A673 (cell line): ENCODE measurements at regions not wholly inside any gene's neighbourhood (a gene's known extent, or its start where the extent isn't known, plus 50 kb on each side); places are given as distances from the start of the nearest gene placed in this dataset.

Experiments
- BruUV-seq: library from RNA; stranded (reverse); fragments of 400-500 nt; replicated peaks from 2 replicates; lab custom pipeline; 2021; lab: Mats Ljungman, UMichigan
- CTCF ChIA-PET: fragments of 300-600 bp; sonication (Branson Sonifier 250); formaldehyde crosslinking; loops from one replicate; lab custom pipeline; 2022; ENCODE audit warnings: antibody characterized with exemption; lab: Charles Lee
- POLR2A ChIA-PET: fragments of 300-600 bp; sonication (Branson Sonifier 250); formaldehyde crosslinking; loops from one replicate; lab custom pipeline; 2022; ENCODE audit warnings: antibody characterized with exemption; ENCODE audit not compliant: low non-redundant PET; lab: Charles Lee
- DNase-seq: peaks from one replicate; pipeline ENCODE4 v3.0.0-alpha.2; 2015; ENCODE audit warnings: low spot score
- H3K27ac ChIP-seq: fragments of 200-600 bp; sonication (generic); 2 replicates; pipeline ENCODE4 v1.5.1; 2016; ENCODE audit warnings: mixed run types, low read depth, mild to moderate bottlenecking, mixed read lengths, antibody characterized with exemption, low read length; ENCODE audit not compliant: poor library complexity, severe bottlenecking
- H3K27me3 ChIP-seq: fragments of 200-600 bp; sonication (generic); replicated peaks from 2 replicates; pipeline ENCODE4 v1.6.1; 2017; ENCODE audit warnings: mixed run types, low read depth, mild to moderate bottlenecking, mixed read lengths, antibody characterized with exemption, low read length; ENCODE audit not compliant: insufficient read depth, poor library complexity
- H3K36me3 ChIP-seq: fragments of 200-600 bp; sonication (generic); 2 replicates; pipeline ENCODE4 v1.6.1; 2016; ENCODE audit warnings: mixed run types, mild to moderate bottlenecking, mixed read lengths, antibody characterized with exemption, low read length; ENCODE audit not compliant: insufficient read depth, poor library complexity, severe bottlenecking
- H3K4me1 ChIP-seq: fragments of 200-600 bp; sonication (generic); 2 replicates; pipeline ENCODE4 v1.6.1; 2017; ENCODE audit warnings: mixed run types, mild to moderate bottlenecking, mixed read lengths, antibody characterized with exemption, low read length; ENCODE audit not compliant: insufficient read depth, poor library complexity, severe bottlenecking
- H3K4me3 ChIP-seq: fragments of 200-600 bp; sonication (generic); 2 replicates; pipeline ENCODE4 v1.5.1; 2016; ENCODE audit warnings: low read depth, mixed run types, mild to moderate bottlenecking, mixed read lengths, low read length; ENCODE audit not compliant: poor library complexity, severe bottlenecking
- H3K9me3 ChIP-seq: fragments of 200-600 bp; sonication (generic); 2 replicates; pipeline ENCODE4 v1.6.1; 2016; ENCODE audit warnings: mixed run types, low read depth, mild to moderate bottlenecking, mixed read lengths, antibody characterized with exemption, low read length; ENCODE audit not compliant: poor library complexity, severe bottlenecking
- EZH2 ChIP-seq: fragments of 200-600 bp; sonication (generic); IDR thresholded peaks from 2 replicates; pipeline ENCODE4 v1.6.1; 2017; ENCODE audit warnings: borderline replicate concordance, low read depth, mild to moderate bottlenecking, mixed read lengths, antibody characterized with exemption, low read length; ENCODE audit not compliant: poor library complexity, severe bottlenecking
- intact Hi-C: fragments of 100-400 bp; cut with micrococcal nuclease; formaldehyde crosslinking; loops from one replicate; pipeline ENCODE4 v1.10.0; 2022; ENCODE audit not compliant: unreplicated experiment
- TF ChIP-seq, protein P1 (sequence below): fragments of 300-800, 200-600 bp; sonication (generic); conservative IDR thresholded peaks from 2 replicates; pipeline ENCODE4 v1.5.1; 2017; ENCODE audit warnings: low read depth, mild to moderate bottlenecking, antibody characterized with exemption, low read length, moderate library complexity, mixed read lengths

DNA sequence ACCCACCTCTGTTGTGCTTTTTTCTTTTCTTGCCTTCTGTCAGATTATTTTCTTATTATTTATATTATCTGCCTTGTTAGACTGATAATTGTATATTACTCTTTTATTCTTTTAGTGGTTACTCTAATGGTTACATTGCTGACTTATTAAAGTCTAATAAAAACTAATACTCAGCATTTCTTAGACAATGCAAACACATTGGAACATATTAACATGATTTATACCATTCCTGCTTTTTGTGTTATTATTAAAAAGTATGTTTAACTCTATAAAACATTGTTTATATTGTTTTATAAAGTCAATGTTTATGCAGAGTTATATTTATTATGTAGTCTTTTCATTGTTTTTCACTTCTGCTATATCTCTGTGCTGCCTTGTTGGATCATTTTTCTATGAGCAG lies 68.0 kb upstream of the CACNA2D1 start:
- H3K27ac ChIP-seq, result no peak overlapping the region
- no peaks in the 10 kb centered on the region for H3K36me3 ChIP-seq
- BruUV-seq, result no TSS peak
- ChIA-PET POLR2A (no interaction called here), CTCF (no interaction called here)
- no peak for TF ChIP-seq EZH2
- TF ChIP-seq, protein P1, sequence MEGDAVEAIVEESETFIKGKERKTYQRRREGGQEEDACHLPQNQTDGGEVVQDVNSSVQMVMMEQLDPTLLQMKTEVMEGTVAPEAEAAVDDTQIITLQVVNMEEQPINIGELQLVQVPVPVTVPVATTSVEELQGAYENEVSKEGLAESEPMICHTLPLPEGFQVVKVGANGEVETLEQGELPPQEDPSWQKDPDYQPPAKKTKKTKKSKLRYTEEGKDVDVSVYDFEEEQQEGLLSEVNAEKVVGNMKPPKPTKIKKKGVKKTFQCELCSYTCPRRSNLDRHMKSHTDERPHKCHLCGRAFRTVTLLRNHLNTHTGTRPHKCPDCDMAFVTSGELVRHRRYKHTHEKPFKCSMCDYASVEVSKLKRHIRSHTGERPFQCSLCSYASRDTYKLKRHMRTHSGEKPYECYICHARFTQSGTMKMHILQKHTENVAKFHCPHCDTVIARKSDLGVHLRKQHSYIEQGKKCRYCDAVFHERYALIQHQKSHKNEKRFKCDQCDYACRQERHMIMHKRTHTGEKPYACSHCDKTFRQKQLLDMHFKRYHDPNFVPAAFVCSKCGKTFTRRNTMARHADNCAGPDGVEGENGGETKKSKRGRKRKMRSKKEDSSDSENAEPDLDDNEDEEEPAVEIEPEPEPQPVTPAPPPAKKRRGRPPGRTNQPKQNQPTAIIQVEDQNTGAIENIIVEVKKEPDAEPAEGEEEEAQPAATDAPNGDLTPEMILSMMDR, result no peak
- intact Hi-C loops, result no loop called here
- H3K4me1 ChIP-seq, result no peaks in the 10 kb centered on the region
- no peak for DNase-seq
- H3K4me3 ChIP-seq, result no peak overlapping the region
- peaks cover 2% of the 10 kb centered on the region for H3K27me3 ChIP-seq
- H3K9me3 ChIP-seq, result no peaks in the 10 kb centered on the region

DNA sequence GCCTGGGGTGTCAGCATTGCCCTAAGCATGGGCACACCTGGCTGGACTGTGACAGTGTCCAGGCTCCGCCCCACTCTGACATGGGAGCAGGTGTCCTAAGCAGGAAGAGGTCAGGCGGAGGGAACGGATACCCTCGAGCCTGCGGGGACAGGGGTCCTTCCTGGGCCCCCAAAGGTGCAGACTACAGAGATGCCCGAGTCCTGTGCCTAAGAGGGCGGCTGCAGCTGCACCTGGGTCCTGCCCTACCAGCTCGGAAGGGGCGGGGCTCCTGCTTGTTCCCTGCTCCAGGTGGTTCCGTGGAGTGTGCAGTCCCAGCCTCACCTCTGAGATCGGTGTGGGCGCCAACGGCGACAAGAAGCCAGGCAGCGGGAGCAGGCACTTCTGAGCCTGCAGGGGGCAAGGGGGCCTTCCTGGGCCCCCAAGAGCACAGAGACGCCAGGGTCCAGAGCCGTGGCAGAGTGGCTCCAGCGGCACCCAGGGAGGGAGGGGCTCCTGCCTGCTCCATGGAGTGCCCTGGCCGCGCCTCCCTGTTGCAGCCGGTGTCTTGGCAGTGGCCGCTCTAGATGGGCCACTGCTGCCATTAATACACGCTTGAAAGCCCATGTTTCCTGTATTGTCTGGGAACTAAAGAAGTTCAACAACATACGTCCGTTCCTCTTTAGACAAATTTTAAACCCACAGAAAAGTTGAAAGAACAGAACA lies 64.5 kb upstream of the CACNA2D1 start:
- intact Hi-C loops, result no loop called here
- CTCF ChIA-PET, result no interaction called here

DNA sequence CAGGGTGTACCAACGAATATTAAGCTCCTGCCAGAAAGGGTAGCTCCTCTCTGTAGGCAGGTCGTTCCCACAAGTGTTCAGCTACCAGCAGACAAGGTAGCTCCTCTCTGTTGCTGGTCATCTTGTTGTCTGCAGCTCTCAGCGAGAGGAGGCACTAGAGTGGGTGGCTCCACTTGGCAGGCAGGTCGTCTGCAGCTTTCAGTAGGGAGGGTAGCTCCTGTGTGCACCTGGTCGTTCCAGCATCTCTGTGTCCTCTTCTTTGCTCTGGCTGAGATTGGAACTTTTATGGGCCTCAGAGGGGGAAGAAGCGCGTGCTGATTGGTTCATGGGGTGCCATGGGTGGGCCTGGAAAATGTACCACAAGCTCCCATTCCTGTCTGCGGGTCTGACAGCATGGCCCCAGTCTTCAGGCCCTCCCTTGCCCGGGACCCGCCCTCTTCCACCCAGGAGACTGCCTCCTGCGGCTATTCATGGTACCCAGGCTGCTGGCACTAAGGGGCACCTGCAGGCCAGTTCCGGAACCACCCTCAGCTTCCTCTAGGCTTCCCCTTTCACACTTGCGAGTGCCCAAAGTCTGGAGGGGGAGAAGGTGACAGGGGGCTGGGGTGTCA lies 63.9 kb upstream of the CACNA2D1 start:
- H3K9me3 ChIP-seq, result no peaks in the 10 kb centered on the region
- no peak overlapping the region for H3K27ac ChIP-seq
- ChIA-PET POLR2A (no interaction called here), CTCF (no interaction called here)
- no peak for TF ChIP-seq EZH2
- TF ChIP-seq, protein P1, result no peak
- H3K4me1 ChIP-seq, result no peaks in the 10 kb centered on the region
- no peak overlapping the region for H3K4me3 ChIP-seq
- DNase-seq, result no peak
- peaks cover 2% of the 10 kb centered on the region for H3K27me3 ChIP-seq
- intact Hi-C loops, result no loop called here
- no peaks in the 10 kb centered on the region for H3K36me3 ChIP-seq
- BruUV-seq, result no TSS peak

More for the DNA sequence above, 64.5 kb upstream of the CACNA2D1 start:
- Histone ChIP-seq H3K36me3 (no peaks in the 10 kb centered on the region), H3K27me3 (peaks cover 2% of the 10 kb centered on the region), H3K27ac (no peak overlapping the region), H3K9me3 (no peaks in the 10 kb centered on the region), H3K4me3 (no peak overlapping the region), H3K4me1 (no peaks in the 10 kb centered on the region)
- POLR2A ChIA-PET, result no interaction called here
- DNase-seq, result no peak
- TF ChIP-seq EZH2, result no peak
- TF ChIP-seq, protein P1, result no peak
- no TSS peak for BruUV-seq
